DMS53 treated with DMSO at 0.1 percent for 48 hours (cell line): ENCODE measurements at regions not wholly inside any gene's neighbourhood (a gene's known extent, or its start where the extent isn't known, plus 50 kb on each side); places are given as distances from the start of the nearest gene placed in this dataset.

ENCODE experiments used
- DNase-seq: peaks from one replicate; lab custom pipeline; 2025; ENCODE audit not compliant: unreplicated experiment; lab: John Stamatoyannopoulos, UW

GRCh38 chr7:130958846-130959245 is 224.8 kb upstream of the KLF14 start:
- DNase-seq = no peak

- DNase-seq = no peak
Observed at GRCh38 chr7:130959743-130960207, 225.8 kb upstream of the KLF14 start.

- no peak for DNase-seq
Observed at GRCh38 chr7:130960208-130960988, 226.4 kb upstream of the KLF14 start.

GRCh38 chr7:130961128-130961601 is 227.2 kb upstream of the KLF14 start:
- no peak for DNase-seq

- DNase-seq = no peak
Observed at GRCh38 chr7:130962109-130962508, 228.1 kb upstream of the KLF14 start.

GRCh38 chr7:130963339-130963738 is 229.3 kb upstream of the KLF14 start:
- no peak for DNase-seq

GRCh38 chr7:130965515-130965914 is 231.5 kb upstream of the KLF14 start:
- DNase-seq = no peak

- DNase-seq = no peak
Observed at GRCh38 chr7:130966246-130967009, 232.4 kb upstream of the KLF14 start.

GRCh38 chr7:130970196-130970595 is 236.2 kb upstream of the KLF14 start:
- no peak for DNase-seq

- no peak for DNase-seq
Observed at GRCh38 chr7:130970696-130971095, 236.7 kb upstream of the KLF14 start.

- no peak for DNase-seq
Observed at GRCh38 chr7:130971297-130971696, 237.3 kb upstream of the KLF14 start.

GRCh38 chr7:130972201-130972600 is 238.2 kb upstream of the KLF14 start:
- no peak for DNase-seq

- no peak for DNase-seq
Observed at GRCh38 chr7:130973637-130974036, 239.6 kb upstream of the KLF14 start.

GRCh38 chr7:130974169-130974568 is 240.2 kb upstream of the KLF14 start:
- DNase-seq = no peak

GRCh38 chr7:130974794-130975193 is 240.8 kb upstream of the KLF14 start:
- no peak for DNase-seq

- DNase-seq = no peak
Observed at GRCh38 chr7:130975731-130976130, 241.7 kb upstream of the KLF14 start.

GRCh38 chr7:130982160-130982638 is 248.2 kb upstream of the KLF14 start:
- peak; percentile 63 for DNase-seq

GRCh38 chr7:130982651-130983050 is 248.6 kb upstream of the KLF14 start:
- no peak for DNase-seq

GRCh38 chr7:130985361-130985760 is 251.4 kb upstream of the KLF14 start:
- no peak for DNase-seq

GRCh38 chr7:130986261-130986690 is 252.3 kb upstream of the KLF14 start:
- DNase-seq = no peak

GRCh38 chr7:130987092-130987491 is 253.1 kb upstream of the KLF14 start:
- DNase-seq = no peak

- no peak for DNase-seq
Observed at GRCh38 chr7:130988443-130988842, 254.4 kb upstream of the KLF14 start.
